HG02763 (cell line): ENCODE measurements at regions not wholly inside any gene's neighbourhood (a gene's known extent, or its start where the extent isn't known, plus 50 kb on each side); places are given as distances from the start of the nearest gene placed in this dataset.

Experiments used
- ATAC-seq: cut with Tn5 transposase; IDR thresholded peaks from one replicate; pipeline ENCODE4 v1.9.1; 2021; ENCODE audit warnings: mild to moderate bottlenecking, moderate library complexity; ENCODE audit not compliant: unreplicated experiment

DNA sequence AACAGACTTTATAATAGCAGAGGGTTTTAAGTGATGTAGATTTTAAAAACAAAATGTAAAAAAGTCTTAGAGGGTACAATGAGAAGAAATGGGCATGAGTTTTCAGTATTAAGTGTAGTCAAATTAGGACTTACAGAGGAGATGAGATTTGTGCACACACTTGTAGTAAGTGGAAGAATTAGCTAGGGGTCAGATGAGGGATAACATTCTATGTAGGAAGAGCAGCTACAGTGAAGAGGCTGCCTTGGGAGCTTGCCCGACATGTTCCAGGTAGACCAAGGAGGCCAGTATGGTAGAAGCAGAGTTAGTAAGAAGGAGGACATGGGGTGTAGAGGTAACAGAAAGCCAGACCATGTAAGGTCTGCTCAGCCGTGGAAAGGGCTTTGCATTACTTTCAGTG lies 189.2 kb upstream of the DSEL start:
- ATAC-seq: no peak

DNA sequence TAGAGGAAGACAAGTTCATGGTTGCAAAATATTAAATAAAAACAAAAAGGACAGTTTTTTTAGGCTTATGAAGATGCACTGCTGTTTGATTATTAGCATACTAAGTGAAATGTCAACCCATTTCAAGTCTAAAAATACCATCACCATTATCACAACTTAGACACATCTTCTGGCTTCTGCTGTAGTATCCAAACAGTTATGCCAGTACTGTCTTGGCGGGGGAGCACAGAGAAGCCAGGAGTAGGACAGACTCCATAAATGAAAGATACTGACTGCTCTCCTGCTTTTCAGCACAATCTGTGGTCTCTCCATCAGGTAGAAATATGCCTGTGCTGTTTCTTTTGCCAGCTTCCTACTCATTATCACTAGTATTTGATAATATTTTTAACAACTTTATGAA lies 179.2 kb upstream of the DSEL start:
- ATAC-seq: no peak

DNA sequence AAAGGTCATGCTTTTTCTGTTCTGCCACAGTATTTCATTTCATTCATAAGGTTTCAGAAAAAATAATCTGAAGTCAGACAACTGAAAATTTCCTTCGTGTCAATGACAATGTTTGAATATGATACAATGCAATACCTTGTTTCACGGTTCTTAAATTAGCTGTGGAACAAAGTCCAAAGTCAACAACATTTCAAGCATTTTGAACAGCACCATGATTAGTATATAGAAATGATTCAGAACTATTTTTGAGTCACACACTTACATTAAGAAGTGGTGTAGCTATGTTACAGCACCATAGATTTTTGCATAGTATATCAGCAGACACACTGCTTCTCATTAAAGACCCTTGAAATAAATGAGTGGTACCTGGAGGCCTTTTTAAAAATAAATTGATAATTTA lies 178.3 kb upstream of the DSEL start:
- no peak for ATAC-seq

DNA sequence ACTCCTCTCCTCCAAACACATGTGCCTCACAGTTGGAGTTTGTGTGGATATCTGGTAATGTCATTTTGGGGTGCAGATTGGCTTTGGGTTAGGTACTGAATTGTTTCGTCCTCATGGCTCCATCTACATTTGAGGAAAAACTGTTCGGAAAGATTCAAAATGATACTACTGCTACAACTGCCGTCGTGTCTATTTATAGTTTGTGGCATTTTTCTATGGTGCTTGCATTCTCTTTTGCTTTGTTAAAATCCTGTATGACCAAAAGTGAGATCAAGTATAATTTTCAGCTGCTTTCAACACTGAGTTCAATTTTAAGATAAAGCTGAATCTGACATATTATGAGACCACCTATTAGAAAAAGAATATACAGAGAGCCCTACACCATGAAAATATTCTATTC lies 176.3 kb upstream of the DSEL start:
- no peak for ATAC-seq

DNA sequence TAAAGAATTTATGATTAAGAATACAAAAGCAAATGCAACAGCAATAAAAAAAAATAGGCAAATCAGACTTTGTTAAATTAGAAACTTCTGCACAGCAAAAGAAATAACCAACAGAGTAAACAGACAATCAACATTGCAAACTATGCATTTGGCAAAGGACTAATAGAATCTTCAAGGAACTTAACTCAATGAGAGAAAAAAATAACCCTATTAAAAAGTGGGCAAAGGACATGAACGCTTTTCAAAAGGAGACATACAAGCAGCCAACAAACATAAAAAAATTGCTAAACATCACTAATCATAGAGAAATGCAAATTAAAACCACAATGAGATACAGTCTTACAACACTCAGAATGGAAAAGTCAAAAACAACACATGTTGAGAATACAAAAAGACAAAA lies 166.0 kb upstream of the DSEL start:
- no peak for ATAC-seq

DNA sequence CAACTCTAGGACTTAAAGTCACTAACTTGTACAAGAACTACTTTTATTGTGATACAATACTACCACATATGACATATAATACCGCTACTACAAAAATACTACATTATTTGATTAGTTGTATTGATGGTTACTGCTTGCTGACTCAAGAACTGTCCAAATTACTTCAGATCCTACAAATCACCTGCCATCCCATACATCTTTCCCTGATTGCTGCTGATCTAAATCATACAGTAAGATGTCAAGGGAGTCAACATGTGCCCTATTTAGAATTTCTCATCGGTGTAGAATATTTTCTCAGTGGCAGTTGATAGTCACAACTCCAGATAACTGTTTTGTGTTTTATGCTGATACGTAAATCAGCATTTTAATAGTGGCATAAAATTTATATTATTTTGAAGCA lies 161.0 kb upstream of the DSEL start:
- no peak for ATAC-seq

DNA sequence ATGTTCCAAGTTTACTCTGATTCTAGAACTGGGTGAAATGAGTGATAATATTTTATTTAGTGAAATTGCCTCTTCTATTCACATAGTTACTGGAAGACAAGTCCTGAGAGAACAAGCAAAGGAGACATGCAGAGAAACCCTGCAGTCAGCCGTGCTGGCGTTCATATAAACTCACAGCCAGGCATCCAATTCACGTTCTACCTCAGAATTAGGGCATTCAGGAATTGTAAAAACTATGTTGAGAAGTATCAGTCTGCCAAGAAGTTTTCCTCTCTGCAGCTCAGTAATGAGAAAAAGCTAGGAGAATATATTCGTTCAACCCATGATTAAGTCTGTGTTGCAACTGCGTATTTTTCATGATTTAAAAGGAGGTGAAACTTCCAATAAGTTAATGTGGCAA lies 156.2 kb upstream of the DSEL start:
- ATAC-seq: no peak

DNA sequence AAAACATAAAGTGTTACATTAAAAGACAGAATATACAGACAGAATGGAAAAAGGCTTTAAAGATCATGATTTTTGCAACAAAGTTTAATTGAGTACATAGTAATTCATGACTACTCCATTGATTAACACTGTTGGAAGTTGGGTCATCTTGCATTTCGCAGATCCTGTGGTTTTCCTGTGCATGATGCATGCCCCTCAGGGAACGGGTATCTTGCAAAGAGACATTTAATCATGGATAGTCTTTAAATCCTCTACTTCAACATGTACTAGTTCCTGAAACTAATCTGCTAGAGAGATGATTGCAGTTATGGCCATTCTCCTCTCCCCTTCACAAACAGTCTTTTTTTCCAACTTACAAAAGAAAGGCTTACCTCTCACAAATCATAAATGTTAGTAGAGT lies 155.6 kb upstream of the DSEL start:
- ATAC-seq: no peak

DNA sequence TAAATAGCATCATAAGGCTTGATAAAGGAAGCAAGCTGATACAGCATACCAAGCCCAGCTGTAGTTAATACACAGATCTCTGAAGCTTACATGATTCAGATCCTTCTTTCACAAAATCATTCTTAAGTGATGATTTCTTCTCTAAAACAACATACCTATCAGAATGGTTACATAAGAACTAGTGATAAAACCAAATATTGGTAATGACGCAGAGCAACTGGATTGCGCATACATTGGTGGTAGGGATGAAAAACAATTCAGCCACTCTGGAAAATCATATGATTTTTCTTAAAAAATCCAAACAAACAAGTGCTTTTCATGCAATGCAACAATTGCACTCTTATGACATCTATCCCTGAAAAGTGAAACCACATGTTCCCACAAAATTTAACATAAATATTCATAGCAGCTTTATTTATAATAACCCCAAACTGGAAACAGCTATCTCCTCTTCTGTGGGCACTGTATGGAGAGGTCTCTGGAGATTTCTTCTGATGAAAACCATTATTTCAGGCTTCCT lies 153.6 kb upstream of the DSEL start:
- ATAC-seq: no peak

DNA sequence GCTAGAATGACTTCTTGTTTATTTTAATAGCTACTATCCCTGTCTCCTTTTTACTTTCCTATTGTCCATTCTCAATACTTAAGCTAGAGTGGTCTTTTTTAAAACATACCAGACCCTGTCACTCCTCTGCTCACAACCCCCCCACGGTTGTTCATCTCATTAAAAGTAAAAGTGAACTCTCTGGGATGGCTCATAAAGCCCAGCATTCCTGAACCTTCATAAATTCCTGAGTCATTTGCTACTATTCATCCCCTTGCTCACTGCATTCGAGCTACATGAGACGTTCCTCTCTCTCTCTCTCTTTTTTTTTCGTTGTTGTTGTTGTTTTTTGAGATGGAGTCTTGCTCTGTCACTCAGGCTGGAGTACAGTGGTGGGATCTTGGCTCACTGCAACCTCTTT lies 148.7 kb upstream of the DSEL start:
- ATAC-seq: no peak

DNA sequence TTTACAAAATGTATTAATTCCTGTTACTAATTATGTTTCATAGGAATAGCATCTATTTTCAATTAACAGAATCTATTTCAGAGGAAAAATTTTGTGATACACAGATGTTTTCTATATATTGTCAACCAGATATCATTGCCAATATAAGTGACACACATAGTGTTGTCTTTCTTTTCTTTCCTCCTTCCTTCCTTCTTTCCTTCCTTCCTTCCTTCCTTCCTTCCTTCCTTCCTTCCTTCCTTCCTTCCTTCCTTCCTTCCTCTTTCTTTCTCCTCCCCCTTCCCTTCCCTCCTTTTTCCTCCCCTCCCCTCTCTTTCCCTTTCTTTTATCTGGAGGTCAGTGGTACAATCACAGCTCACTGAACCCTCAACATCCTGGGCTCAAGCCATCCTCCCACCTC lies 146.5 kb upstream of the DSEL start:
- no peak for ATAC-seq

DNA sequence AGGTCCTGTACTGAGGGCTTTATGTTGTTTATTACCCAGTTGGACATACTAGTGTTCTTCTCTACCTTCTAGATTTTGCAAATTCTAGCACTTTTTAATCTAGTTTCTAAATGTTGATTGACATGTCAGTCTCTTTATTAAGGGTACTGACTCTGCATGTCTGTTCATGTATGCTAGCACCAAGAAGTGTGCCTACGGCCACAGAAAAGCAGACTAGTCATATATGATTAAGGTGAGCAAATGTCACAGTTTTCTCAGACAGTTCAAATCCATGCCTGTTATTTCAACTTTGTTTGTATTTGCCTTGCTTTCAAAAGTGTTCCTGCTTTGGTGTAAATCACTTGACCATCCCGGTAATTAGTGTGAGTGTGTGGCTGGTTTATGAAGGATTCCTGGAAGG lies 145.0 kb upstream of the DSEL start:
- ATAC-seq: no peak

DNA sequence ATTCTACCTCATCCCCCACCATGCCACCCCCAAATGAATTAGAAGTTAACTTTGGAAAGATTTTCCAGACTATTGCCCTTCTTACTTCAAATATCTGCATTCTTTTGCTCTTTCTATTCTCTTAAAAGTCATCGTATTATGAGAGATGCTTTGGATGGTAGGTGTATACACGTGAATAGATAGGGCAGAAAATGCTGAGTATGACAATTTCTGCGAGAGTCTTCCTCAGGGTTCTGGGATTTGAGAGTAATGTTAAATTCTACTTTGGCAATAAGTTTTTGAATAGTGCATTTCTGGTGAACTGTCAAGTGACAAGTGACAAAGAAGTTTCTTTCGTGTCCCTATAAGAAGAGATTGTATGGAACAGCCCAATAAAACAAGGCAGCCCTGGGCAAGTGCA lies 137.6 kb upstream of the DSEL start:
- ATAC-seq: no peak

DNA sequence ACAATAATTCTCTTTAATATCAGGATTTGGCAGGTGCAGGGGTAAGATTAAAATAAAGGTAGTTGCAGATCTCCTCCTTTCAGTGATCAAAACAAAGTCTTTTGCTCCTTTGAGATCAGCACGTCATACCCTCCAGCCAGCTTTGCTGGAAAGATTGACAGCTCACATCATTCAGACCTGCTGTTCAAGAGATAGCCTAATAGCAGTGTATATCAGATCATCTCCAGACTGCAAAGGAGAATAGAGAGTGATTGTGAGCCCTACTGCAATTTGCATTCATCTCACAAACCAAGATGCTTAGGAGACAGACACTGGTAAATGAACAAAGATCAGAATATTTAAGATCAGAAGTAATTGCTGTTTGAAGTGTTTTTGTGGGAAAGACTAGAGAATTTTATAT lies 135.8 kb upstream of the DSEL start:
- ATAC-seq: no peak

DNA sequence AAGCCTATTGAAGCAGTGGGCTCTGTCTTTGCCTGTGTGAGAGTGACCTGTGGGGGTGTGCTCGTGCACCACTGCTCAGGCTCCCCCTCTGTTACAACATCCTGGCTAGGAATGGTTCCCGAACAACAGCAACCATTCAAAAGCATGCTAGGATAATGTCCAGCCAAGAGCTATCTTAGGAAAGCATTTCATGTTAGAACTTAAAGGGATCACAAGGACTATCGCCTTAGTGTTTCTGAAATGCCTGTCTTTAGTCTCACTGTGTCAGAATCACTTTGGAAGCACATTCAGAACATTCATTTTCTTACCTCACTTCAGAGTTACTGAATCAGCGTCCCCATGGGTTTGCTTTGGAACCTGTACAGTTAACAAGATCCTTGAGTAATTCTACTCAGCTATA lies 134.9 kb upstream of the DSEL start:
- no peak for ATAC-seq

DNA sequence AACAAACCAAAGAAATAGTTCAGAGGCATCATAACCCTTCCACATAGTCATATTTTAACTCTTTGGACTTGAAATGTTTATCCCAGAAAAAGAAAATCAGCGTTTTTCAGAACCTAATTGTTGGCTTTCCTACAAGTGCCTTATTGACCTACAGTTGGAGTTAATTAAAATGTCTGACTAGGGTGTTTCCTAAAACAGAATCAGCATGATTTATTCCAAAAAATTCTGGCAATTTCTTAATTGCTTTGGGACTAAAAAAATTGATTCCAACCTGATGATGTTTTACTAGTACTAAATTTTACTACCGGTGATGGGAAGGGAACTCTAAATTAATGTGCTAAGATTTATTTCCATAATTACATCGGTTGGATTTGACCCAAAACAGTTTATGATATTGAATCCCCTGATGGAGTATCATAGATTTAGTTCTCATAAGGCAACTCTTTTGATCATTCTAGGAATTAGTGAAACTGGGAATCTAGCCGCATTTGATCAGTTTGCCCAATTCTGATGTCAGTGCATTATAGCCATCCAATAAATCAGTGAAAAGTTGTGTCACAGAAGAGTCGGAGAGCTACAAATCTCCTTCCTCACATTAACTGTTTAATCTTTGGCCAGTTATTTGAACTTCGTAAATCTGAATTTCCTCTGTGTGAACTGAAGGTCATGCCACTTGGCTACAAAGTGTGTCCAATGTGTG lies 134.3 kb upstream of the DSEL start:
- ATAC-seq: no peak

DNA sequence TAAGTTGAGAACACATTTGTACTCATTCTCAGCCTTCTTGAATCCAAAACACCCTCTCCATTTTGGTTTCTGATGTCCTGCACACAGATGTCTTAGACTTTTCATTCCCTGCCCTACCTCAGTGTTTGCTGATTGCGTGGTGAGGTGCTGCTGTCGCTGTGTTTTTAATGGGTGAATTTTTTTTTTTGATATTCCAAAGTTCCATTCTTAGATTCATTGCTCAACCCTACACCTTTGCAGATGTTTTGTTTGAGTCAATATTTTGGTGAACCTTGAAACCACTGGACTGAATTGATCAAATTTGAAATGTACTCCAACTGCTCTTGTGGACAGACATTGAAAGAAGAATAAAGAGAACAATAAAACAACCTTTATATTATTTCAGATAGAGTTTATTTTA lies 130.4 kb upstream of the DSEL start:
- no peak for ATAC-seq

DNA sequence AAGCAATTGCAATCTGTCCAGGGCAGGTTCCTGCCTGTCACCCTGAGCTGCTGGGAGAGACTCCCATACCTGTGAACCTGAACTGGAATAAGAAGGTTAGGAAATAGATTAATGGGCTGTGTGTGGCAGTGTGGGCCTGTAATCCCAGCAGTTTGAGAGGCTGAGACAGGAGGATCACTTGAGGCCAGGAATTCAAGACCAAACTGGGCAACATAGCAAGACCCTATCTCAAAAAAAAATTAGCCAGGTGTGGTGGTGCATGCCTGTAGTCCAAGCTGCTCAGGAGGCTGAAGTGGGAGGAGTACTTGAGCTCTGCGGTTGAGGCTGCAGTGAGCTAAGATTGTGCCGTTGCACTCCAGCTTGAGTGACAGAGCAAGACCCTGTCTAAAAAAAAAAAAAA lies 127.7 kb upstream of the DSEL start:
- no peak for ATAC-seq

DNA sequence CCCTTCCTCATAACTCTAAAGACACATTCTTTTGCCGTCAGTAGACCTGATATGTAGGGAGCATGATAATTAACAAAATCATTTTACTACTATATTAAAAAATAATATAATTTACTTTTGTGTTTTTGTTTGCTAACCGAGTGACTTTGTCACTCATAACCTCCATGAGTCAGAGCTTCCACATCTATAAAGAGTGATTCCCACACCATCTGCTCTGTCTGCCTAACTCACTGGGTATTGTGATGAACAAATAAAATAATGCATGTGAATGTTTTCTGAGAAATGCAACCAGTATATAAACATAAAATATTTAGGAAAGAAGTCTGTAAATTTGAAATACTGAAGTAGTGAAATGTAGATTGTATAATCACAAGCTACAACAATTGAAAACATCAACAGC lies 123.4 kb upstream of the DSEL start:
- ATAC-seq: no peak

DNA sequence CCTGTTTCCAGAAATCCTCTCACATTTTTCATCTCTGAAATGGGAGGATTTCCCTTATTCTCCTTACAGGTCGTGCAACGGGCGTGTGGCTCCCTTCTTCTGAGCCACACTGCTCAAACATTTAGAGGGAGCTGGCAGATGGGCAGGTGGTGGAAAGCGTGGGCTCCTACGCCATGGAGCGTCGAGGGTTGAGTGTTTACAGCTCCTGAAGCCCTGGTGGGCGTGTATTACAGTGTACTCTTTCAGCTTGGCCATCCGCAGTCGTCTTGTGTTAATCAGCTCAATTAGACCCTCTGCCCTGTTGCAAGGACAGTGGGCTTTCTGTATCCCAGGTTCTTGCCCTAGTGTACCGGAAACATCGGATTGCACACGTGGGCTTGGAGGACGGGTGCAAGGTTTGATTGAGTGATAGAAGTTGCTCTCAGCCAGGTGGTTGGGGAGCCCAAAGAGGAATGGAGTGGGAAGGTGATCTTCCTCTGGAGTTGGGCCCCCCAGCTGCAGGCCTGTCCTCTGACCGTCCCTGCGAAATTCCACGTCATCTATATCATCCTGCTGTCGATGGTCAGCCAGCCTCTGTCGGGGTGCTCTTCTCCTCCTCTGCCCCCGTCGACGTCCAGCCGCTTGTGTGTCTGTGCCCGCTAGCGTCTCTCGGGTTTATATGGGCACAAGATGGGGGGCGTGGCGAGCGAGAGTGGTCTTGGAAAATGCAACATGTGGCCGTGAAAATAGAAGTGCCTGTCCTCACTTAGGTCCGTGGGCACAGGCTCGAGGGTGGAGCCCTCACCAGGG lies 120.3 kb upstream of the DSEL start:
- no peak for ATAC-seq

DNA sequence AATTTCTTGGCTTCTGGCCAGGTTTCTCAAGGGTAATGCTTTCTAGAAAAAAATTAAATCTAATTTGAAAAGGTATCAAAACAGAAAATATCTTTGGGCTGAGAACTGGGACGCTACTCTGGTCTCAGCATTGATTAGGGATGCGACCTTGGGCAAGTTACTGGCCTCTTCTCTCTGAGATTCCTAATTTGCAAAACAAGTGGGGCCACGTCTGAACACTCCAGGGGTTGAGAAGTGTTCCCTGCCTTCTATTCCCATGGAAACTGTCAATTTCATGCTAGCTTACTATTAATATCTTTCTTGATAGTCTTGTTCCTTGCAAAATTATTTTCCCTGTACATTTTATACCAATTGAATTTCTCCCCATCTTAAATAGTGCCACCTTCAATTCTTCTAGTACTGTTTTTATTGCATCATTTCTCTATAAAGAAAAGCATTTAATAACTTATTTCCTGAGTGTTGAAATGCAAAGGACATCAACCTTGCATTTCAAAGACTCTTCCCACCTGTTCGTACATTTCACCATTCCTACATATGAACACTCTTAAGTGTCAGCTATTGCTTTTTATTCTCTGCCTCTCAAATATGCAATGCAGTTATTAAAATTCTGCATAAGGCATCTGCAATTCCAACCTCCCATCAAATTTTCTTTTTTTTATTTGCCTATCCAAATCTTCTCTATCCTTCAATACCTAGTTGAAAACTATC lies 118.3 kb upstream of the DSEL start:
- no peak for ATAC-seq

DNA sequence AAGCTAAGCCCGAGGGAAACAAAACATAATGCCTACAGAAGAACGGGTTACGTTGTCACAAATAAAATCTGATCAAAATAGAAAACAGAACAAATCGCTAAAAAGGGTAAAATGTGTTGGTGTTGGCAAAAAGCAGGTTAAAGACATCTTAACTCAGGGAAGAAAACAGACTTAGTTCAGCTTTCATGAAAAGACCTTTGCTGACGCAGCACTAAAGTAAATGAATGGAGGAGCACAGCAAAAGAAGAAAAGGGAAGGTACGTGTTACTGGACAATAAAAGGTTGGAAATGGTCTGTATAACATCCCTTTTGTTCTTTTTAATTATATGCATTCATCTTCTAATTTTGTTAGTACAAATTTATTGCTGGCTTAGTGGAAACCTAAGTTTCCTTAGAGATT lies 117.4 kb upstream of the DSEL start:
- no peak for ATAC-seq
